ENCODE measurements at regions not wholly inside any gene's neighbourhood (a gene's known extent, or its start where the extent isn't known, plus 50 kb on each side); places are given as distances from the start of the nearest gene placed in this dataset.
A peak's percentile ranks its signal among the peaks of the same experiment; 100 is the strongest.

- peak; percentile 94 for TF ChIP-seq SMARCC2 (IDR thresholded peaks at IDR 0.05; ENCODE audit: low read depth)
- TF ChIP-seq SREBF2 (CRISPR knock-in tag; IDR thresholded peaks at IDR 0.05), result no peak
- TF ChIP-seq ZNF282 (CRISPR knock-in tag; IDR thresholded peaks at IDR 0.05), result no peak
- TF ChIP-seq THAP7 (CRISPR knock-in tag; IDR thresholded peaks at IDR 0.05), result no peak
- 0 out of 4 replicates have a peak, but pooled peaks of 1 of the 2 experiments have one; percentile 39 for TF ChIP-seq ARNT (IDR thresholded peaks at IDR 0.05)
- no peak for TF ChIP-seq TFAP4 (CRISPR knock-in tag; IDR thresholded peaks at IDR 0.05; ENCODE audit: borderline replicate concordance)
- no peak for TF ChIP-seq ZNF436 (CRISPR knock-in tag; IDR thresholded peaks at IDR 0.05)
- TF ChIP-seq TCF7L2 (IDR thresholded peaks at IDR 0.05; ENCODE audit: low read depth, low read length), result no peak
- no peak for TF ChIP-seq IFI16 (CRISPR knock-in tag; IDR thresholded peaks at IDR 0.05)
- TF ChIP-seq, protein P1, sequence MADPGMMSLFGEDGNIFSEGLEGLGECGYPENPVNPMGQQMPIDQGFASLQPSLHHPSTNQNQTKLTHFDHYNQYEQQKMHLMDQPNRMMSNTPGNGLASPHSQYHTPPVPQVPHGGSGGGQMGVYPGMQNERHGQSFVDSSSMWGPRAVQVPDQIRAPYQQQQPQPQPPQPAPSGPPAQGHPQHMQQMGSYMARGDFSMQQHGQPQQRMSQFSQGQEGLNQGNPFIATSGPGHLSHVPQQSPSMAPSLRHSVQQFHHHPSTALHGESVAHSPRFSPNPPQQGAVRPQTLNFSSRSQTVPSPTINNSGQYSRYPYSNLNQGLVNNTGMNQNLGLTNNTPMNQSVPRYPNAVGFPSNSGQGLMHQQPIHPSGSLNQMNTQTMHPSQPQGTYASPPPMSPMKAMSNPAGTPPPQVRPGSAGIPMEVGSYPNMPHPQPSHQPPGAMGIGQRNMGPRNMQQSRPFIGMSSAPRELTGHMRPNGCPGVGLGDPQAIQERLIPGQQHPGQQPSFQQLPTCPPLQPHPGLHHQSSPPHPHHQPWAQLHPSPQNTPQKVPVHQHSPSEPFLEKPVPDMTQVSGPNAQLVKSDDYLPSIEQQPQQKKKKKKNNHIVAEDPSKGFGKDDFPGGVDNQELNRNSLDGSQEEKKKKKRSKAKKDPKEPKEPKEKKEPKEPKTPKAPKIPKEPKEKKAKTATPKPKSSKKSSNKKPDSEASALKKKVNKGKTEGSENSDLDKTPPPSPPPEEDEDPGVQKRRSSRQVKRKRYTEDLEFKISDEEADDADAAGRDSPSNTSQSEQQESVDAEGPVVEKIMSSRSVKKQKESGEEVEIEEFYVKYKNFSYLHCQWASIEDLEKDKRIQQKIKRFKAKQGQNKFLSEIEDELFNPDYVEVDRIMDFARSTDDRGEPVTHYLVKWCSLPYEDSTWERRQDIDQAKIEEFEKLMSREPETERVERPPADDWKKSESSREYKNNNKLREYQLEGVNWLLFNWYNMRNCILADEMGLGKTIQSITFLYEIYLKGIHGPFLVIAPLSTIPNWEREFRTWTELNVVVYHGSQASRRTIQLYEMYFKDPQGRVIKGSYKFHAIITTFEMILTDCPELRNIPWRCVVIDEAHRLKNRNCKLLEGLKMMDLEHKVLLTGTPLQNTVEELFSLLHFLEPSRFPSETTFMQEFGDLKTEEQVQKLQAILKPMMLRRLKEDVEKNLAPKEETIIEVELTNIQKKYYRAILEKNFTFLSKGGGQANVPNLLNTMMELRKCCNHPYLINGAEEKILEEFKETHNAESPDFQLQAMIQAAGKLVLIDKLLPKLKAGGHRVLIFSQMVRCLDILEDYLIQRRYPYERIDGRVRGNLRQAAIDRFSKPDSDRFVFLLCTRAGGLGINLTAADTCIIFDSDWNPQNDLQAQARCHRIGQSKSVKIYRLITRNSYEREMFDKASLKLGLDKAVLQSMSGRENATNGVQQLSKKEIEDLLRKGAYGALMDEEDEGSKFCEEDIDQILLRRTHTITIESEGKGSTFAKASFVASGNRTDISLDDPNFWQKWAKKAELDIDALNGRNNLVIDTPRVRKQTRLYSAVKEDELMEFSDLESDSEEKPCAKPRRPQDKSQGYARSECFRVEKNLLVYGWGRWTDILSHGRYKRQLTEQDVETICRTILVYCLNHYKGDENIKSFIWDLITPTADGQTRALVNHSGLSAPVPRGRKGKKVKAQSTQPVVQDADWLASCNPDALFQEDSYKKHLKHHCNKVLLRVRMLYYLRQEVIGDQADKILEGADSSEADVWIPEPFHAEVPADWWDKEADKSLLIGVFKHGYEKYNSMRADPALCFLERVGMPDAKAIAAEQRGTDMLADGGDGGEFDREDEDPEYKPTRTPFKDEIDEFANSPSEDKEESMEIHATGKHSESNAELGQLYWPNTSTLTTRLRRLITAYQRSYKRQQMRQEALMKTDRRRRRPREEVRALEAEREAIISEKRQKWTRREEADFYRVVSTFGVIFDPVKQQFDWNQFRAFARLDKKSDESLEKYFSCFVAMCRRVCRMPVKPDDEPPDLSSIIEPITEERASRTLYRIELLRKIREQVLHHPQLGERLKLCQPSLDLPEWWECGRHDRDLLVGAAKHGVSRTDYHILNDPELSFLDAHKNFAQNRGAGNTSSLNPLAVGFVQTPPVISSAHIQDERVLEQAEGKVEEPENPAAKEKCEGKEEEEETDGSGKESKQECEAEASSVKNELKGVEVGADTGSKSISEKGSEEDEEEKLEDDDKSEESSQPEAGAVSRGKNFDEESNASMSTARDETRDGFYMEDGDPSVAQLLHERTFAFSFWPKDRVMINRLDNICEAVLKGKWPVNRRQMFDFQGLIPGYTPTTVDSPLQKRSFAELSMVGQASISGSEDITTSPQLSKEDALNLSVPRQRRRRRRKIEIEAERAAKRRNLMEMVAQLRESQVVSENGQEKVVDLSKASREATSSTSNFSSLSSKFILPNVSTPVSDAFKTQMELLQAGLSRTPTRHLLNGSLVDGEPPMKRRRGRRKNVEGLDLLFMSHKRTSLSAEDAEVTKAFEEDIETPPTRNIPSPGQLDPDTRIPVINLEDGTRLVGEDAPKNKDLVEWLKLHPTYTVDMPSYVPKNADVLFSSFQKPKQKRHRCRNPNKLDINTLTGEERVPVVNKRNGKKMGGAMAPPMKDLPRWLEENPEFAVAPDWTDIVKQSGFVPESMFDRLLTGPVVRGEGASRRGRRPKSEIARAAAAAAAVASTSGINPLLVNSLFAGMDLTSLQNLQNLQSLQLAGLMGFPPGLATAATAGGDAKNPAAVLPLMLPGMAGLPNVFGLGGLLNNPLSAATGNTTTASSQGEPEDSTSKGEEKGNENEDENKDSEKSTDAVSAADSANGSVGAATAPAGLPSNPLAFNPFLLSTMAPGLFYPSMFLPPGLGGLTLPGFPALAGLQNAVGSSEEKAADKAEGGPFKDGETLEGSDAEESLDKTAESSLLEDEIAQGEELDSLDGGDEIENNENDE (IDR thresholded peaks at IDR 0.05; ENCODE audit: low read depth, low read length), result no peak
These were observed 87.4 kb upstream of the MACF1 start (continued) for GRCh38 chr1:39116860-39117728.
